GM18507 (cell line): ENCODE measurements at regions not wholly inside any gene's neighbourhood (a gene's known extent, or its start where the extent isn't known, plus 50 kb on each side); places are given as distances from the start of the nearest gene placed in this dataset.
"Not testable (repeated sequence)": the region's sequence is repeated elsewhere in the genome, so short reads cannot be mapped to it uniquely, and the experiment has no call there.

Source experiments
- DNase-seq: peaks from one replicate; pipeline ENCODE4 v3.0.0; 2011; ENCODE audit warnings: low read depth; ENCODE audit not compliant: insufficient read length; ENCODE audit errors: extremely low spot score
- FAIRE-seq: peaks from 2 replicates; lab custom pipeline; 2011; peaks lifted over from hg19 to GRCh38; lab: Jason Lieb, UNC

- DNase-seq (no peak), FAIRE-seq (no peak)
Measured at GRCh38 chr1:119250299-119250698, 109.8 kb upstream of the WARS2 start.

GRCh38 chr1:119251751-119252150 is 111.3 kb upstream of the WARS2 start:
- DNase-seq (no peak), FAIRE-seq (no peak)

- FAIRE-seq = no peak
Measured at GRCh38 chr1:119253366-119253765, 112.9 kb upstream of the WARS2 start.

GRCh38 chr1:119254067-119254720 is 113.7 kb upstream of the WARS2 start:
- FAIRE-seq = no peak

More at GRCh38 chr1:119253366-119253765, 112.9 kb upstream of the WARS2 start:
- no peak for DNase-seq

GRCh38 chr1:119256089-119256488 is 112.5 kb upstream of the HAO2 start:
- not testable (repeated sequence) for DNase-seq, FAIRE-seq

More at GRCh38 chr1:119254067-119254720, 113.7 kb upstream of the WARS2 start:
- DNase-seq = no peak

- FAIRE-seq (no peak), DNase-seq (no peak)
Measured at GRCh38 chr1:119260506-119260905, 108.1 kb upstream of the HAO2 start.

- DNase-seq (no peak), FAIRE-seq (peak; percentile 83)
Measured at GRCh38 chr1:119266386-119266785, 102.2 kb upstream of the HAO2 start.

GRCh38 chr1:119266858-119267257 is 101.7 kb upstream of the HAO2 start:
- DNase-seq (no peak), FAIRE-seq (no peak)

- peak; percentile 77 for FAIRE-seq
- not testable (repeated sequence) for DNase-seq
Measured at GRCh38 chr1:119267288-119267687, 101.3 kb upstream of the HAO2 start.

- FAIRE-seq = no peak
- DNase-seq = no peak
Measured at GRCh38 chr1:119268879-119269278, 99.7 kb upstream of the HAO2 start.

- peak; percentile 80 for FAIRE-seq
Measured at GRCh38 chr1:119275145-119276134, 93.1 kb upstream of the HAO2 start.

GRCh38 chr1:119276558-119276957 is 92.0 kb upstream of the HAO2 start:
- DNase-seq = no peak
- no peak for FAIRE-seq

More at GRCh38 chr1:119275145-119276134, 93.1 kb upstream of the HAO2 start:
- DNase-seq = no peak

GRCh38 chr1:119279456-119280381 is 88.9 kb upstream of the HAO2 start:
- DNase-seq = no peak
- no peak for FAIRE-seq

- FAIRE-seq (no peak), DNase-seq (no peak)
Measured at GRCh38 chr1:119285482-119285881, 83.1 kb upstream of the HAO2 start.

GRCh38 chr1:119286587-119287181 is 81.9 kb upstream of the HAO2 start:
- FAIRE-seq (peak; percentile 87), DNase-seq (no peak)

- DNase-seq = no peak
- FAIRE-seq = no peak
Measured at GRCh38 chr1:119288751-119289150, 79.8 kb upstream of the HAO2 start.

- FAIRE-seq = no peak
Measured at GRCh38 chr1:119290297-119290696, 78.3 kb upstream of the HAO2 start.

GRCh38 chr1:119291611-119292206 is 76.9 kb upstream of the HAO2 start:
- no peak for DNase-seq
- FAIRE-seq = no peak

More at GRCh38 chr1:119290297-119290696, 78.3 kb upstream of the HAO2 start:
- DNase-seq = no peak

GRCh38 chr1:119293797-119294196 is 74.8 kb upstream of the HAO2 start:
- FAIRE-seq (no peak), DNase-seq (no peak)
